Tongue (tissue), 1 donor: ENCODE measurements at regions not wholly inside any gene's neighbourhood (a gene's known extent, or its start where the extent isn't known, plus 50 kb on each side); places are given as distances from the start of the nearest gene placed in this dataset.
"Not testable (repeated sequence)": the region's sequence is repeated elsewhere in the genome, so short reads cannot be mapped to it uniquely, and the experiment has no call there.

ENCODE experiments used
- DNase-seq: peaks from one replicate; pipeline ENCODE4 v3.0.0-alpha.2; 2015

GRCh38 chr6:44036699-44037101 is 90.6 kb downstream of the MRPL14 start:
- DNase-seq = no peak

GRCh38 chr6:44036196-44036595 is 91.1 kb downstream of the MRPL14 start:
- no peak for DNase-seq

- DNase-seq = no peak
Observed at GRCh38 chr6:44035621-44036020, 91.6 kb downstream of the MRPL14 start.

- DNase-seq = no peak
Observed at GRCh38 chr6:44034931-44035345, 92.3 kb downstream of the MRPL14 start.

GRCh38 chr6:44034391-44034861 is 92.8 kb downstream of the MRPL14 start:
- no peak for DNase-seq

- no peak for DNase-seq
Observed at GRCh38 chr6:44030812-44031454, 96.3 kb downstream of the MRPL14 start.

GRCh38 chr6:44029444-44030185 is 97.6 kb downstream of the MRPL14 start:
- DNase-seq = peak; percentile 75

GRCh38 chr6:44028789-44029310 is 98.4 kb downstream of the MRPL14 start:
- DNase-seq = peak; percentile 93

GRCh38 chr6:44025226-44025625 is 102.0 kb downstream of the MRPL14 start:
- no peak for DNase-seq

GRCh38 chr6:44024574-44025219 is 102.6 kb downstream of the MRPL14 start:
- no peak for DNase-seq

GRCh38 chr6:44023586-44024454 is 103.4 kb downstream of the MRPL14 start:
- no peak for DNase-seq

- DNase-seq = no peak
Observed at GRCh38 chr6:44022671-44023352, 104.4 kb downstream of the MRPL14 start.

GRCh38 chr6:44022296-44022661 is 105.0 kb downstream of the MRPL14 start:
- DNase-seq = no peak

- no peak for DNase-seq
Observed at GRCh38 chr6:44021589-44022295, 105.5 kb downstream of the MRPL14 start.

GRCh38 chr6:44020664-44021425 is 106.4 kb downstream of the MRPL14 start:
- no peak for DNase-seq

- no peak for DNase-seq
Observed at GRCh38 chr6:44020148-44020547, 107.1 kb downstream of the MRPL14 start.

- not testable (repeated sequence) for DNase-seq
Observed at GRCh38 chr6:44017307-44017706, 109.9 kb downstream of the MRPL14 start.

- DNase-seq = no peak
Observed at GRCh38 chr6:44016131-44016870, 111.0 kb downstream of the MRPL14 start.

- no peak for DNase-seq
Observed at GRCh38 chr6:44012078-44012493, 115.2 kb downstream of the MRPL14 start.
